Osteocyte (in vitro differentiated cells): ENCODE measurements at regions not wholly inside any gene's neighbourhood (a gene's known extent, or its start where the extent isn't known, plus 50 kb on each side); places are given as distances from the start of the nearest gene placed in this dataset.

Experiments
- DNase-seq: peaks from one replicate; pipeline ENCODE4 v3.0.0; 2021; ENCODE audit warnings: mixed read lengths; ENCODE audit not compliant: unreplicated experiment; ENCODE audit errors: extremely low spot score
- H3K27ac Mint-ChIP-seq: one replicate; pipeline ENCODE4 v1.8.0; 2021; ENCODE audit warnings: mild to moderate bottlenecking, mixed read lengths; ENCODE audit not compliant: unreplicated experiment
- H3K27me3 Mint-ChIP-seq: one replicate; pipeline ENCODE4 v1.8.0; 2021; ENCODE audit warnings: mixed read lengths; ENCODE audit not compliant: unreplicated experiment
- H3K36me3 Mint-ChIP-seq: one replicate; pipeline ENCODE4 v1.8.0; 2021; ENCODE audit warnings: mixed read lengths; ENCODE audit not compliant: unreplicated experiment
- H3K4me1 Mint-ChIP-seq: one replicate; pipeline ENCODE4 v1.8.0; 2021; ENCODE audit warnings: mixed read lengths; ENCODE audit not compliant: unreplicated experiment
- H3K4me3 Mint-ChIP-seq: one replicate; pipeline ENCODE4 v1.8.0; 2021; ENCODE audit warnings: mild to moderate bottlenecking, moderate library complexity, mixed read lengths; ENCODE audit not compliant: unreplicated experiment
- H3K9me3 Mint-ChIP-seq: one replicate; pipeline ENCODE4 v1.8.0; 2021; ENCODE audit warnings: mixed read lengths; ENCODE audit not compliant: unreplicated experiment
- CTCF ChIP-seq: fragments of 200-600 bp; sonication (generic); IDR thresholded peaks from 2 replicates; pipeline ENCODE4 v1.5.0; 2021; ENCODE audit warnings: antibody characterized with exemption, mild to moderate bottlenecking, moderate library complexity

DNA sequence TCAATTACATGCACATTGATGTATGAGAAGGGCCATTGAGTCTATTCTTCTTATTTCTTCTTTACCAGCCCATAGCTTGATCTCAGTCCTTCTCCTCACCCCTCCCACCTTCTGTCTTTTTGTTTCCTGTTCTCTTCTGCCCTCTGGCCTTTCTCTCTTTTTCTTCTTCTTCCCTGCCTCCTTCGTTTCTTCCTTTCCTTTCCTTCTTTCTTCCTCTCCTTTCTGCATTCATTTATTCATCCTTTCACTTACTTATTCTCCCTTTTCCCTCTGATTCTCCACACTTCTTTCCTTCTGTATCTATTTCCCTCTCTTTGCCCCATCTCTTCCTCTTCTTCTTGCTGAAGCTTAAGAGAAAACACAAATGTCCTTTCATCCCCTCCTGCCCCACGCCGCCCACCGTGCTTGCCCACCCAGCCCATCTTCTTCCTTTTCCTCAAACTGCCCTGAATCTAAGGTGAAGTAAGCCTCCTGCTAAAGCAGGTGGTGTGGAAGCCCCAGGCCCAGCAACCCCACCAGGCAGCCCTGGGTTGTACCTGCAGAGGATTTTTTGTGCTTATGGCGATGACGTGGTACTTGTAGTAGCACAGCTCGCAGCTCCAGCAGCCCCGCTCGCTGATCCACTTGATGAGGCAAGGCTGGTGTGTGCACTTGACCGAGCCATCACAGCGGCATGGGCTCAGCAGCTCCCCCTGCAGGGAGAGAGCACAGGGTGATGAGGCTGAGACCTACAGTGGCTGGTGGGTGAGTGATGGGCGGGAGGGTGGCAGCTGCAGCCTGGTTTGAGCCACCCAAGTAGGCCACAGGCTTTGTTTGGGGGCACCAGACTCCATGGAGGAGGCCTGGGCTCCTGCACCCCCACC lies 89.0 kb downstream of the MARCHF4 start:
- H3K4me3 Mint-ChIP-seq: no peak overlapping the region
- peaks cover 25% of the 10 kb centered on the region for H3K4me1 Mint-ChIP-seq
- TF ChIP-seq CTCF: peak; percentile 25
- H3K9me3 Mint-ChIP-seq: no peaks in the 10 kb centered on the region
- no peak for DNase-seq
- H3K27me3 Mint-ChIP-seq: no peaks in the 10 kb centered on the region
- no peaks in the 10 kb centered on the region for H3K36me3 Mint-ChIP-seq
- no peak overlapping the region for H3K27ac Mint-ChIP-seq

DNA sequence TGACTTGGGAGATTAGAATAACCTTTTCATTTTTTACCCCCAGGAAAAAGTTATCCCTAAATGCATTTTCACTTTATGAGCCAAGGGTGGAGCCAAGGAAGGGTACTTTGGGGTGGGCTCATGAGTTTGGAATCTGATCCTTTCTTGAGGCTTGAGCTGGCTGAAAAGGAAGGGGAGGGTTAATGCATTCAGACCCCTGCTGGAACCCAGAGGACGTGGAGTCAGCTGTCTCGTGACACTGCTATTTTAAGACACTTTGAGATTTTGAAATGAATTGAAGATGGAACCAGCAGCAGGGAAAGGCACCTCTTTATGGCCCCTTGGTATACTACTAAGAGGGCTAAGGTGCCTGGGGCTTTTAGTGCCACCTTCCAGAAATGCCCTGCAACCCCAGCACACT lies 90.4 kb downstream of the MARCHF4 start:
- Mint-ChIP-seq H3K36me3 (peaks cover 2% of the 10 kb centered on the region), H3K4me3 (no peak overlapping the region), H3K27ac (no peak overlapping the region), H3K9me3 (no peaks in the 10 kb centered on the region), H3K4me1 (peaks cover 19% of the 10 kb centered on the region), H3K27me3 (no peaks in the 10 kb centered on the region)
- TF ChIP-seq CTCF: no peak
- DNase-seq: no peak

DNA sequence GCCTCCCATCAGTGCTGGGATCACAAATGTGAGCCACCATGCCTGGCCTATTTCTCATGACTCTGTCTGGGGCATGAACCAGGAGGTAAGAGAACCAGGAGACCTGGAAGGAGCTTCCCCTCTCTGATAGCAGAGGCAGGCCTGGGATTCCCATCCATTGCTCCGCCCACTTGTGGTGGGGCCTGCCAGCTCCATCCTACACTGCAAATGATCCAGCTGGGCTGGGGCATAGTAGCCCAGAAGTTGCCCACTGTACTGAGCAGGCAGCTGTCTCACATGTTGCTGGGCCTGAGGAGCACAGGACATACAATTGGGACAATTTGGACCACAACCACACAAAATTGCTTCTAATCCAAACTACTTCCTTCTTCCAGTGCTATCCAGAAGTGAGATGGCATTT lies 91.0 kb downstream of the MARCHF4 start:
- no peak overlapping the region for H3K4me3 Mint-ChIP-seq
- no peaks in the 10 kb centered on the region for H3K27me3 Mint-ChIP-seq
- no peak for DNase-seq
- TF ChIP-seq CTCF: no peak
- H3K9me3 Mint-ChIP-seq: no peaks in the 10 kb centered on the region
- H3K4me1 Mint-ChIP-seq: peaks cover 18% of the 10 kb centered on the region
- peak overlapping the region; percentile 40 for H3K27ac Mint-ChIP-seq
- H3K36me3 Mint-ChIP-seq: peaks cover 2% of the 10 kb centered on the region

DNA sequence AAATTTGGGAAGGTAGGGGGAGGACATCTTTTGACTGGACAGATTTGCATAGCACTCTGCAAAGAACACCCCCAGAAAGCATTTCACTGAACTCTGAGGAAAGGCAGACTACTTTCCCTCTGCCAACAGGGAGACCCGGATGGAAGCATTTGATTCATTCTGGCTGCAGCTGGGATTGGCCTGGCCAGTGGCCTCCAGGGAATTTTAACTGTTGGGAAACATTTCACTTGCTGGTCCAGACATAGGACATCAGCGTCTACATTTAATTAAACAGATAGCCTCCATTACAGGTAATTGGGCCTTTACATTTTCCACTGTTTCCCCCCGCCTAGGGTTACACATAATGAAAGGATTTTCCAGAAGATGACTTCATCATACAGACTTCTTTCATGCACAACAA lies 92.8 kb downstream of the MARCHF4 start:
- H3K27me3 Mint-ChIP-seq: no peaks in the 10 kb centered on the region
- TF ChIP-seq CTCF: no peak
- H3K4me1 Mint-ChIP-seq: peaks cover 18% of the 10 kb centered on the region
- H3K36me3 Mint-ChIP-seq: peaks cover 2% of the 10 kb centered on the region
- no peaks in the 10 kb centered on the region for H3K9me3 Mint-ChIP-seq
- H3K27ac Mint-ChIP-seq: no peak overlapping the region
- H3K4me3 Mint-ChIP-seq: no peak overlapping the region
- DNase-seq: no peak

GRCh38 chr2:216279031-216279430 lies 93.3 kb downstream of the MARCHF4 start:
- Mint-ChIP-seq H3K27ac (no peak overlapping the region), H3K9me3 (no peaks in the 10 kb centered on the region), H3K36me3 (peaks cover 2% of the 10 kb centered on the region), H3K4me1 (peaks cover 18% of the 10 kb centered on the region), H3K27me3 (no peaks in the 10 kb centered on the region), H3K4me3 (no peak overlapping the region)
- DNase-seq: no peak
- TF ChIP-seq CTCF: no peak
